ENCODE measurements at regions not wholly inside any gene's neighbourhood (a gene's known extent, or its start where the extent isn't known, plus 50 kb on each side); places are given as distances from the start of the nearest gene placed in this dataset.

DNA sequence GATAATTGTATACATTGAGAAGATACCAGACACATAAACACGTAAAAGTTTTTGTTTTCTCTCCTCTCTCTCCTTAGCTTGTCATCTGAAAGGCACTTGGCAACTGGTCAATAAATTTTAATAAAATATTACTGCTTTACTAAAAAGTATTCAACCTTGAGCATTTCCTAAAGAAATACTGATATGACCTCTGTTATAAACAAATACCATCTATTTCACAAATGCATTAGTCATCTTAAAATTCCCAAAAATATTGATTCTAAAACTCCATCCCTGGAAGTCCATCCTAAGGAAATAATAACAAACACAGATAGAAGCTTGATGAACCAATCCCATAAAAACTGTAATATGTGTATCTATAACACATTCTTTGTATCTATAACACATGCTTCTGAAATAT is 483.2 kb downstream of the TLR4 start:
- no peak for DNase-seq (ENCODE audit: low read depth in 3 of 3)

DNA sequence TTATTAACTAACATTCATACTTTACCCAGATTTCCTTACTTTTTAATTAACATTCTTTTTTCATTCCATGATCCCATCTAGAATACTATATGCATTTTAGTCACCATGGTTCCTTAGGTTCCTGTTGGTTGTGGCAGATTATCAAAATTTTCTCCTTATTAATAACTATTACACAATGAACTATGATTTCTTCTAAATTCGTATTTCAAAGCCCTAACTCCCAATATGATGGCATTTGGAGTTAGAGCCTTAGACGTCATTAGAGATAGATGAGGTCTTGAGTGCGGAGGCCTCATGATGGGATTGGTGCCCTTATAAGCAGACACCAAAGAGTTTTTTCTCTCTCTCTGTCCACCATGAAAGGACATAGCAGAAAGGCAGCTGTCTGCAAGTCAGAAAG is 485.4 kb downstream of the TLR4 start:
- no peak for DNase-seq (ENCODE audit: low read depth in 3 of 3)

DNA sequence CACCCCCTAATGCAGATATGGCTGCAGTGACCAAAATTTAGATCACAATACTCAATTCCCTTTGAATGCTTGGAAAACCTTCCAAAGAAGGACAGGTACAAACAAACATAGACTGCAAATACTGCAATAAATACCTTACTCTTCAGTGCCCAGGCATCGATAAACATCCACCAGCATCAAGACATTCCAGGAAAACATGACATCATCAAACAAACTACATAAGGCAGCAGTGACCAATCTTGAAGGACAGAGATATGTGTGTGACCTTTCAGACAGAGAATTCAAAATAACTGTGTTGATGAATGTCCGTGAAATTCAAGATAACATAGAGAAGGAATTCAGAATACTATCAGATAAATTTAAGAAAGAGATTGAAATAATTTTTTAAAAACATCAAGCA is 488.6 kb downstream of the TLR4 start:
- no peak for DNase-seq (ENCODE audit: low read depth in 3 of 3)

DNA sequence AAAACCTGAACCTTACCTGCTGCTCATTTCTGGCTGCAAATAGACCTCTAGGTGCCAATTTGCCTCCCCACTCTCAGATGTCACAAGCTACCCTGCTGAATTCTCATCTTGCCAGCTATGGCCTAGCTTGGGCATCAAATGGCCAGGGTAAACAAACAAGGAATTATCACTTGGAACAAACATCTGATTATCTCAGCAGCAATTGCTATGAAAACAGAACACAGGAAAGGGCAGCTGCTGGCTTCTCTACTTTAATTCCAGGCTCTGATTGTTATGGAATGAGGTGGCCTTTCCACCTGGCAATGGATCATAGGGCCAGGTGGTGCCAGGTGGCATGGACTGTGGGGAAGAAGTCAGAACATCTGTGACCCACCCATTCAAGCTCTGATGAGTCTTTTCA is 505.1 kb downstream of the TLR4 start:
- no peak for DNase-seq (ENCODE audit: low read depth in 3 of 3)

DNA sequence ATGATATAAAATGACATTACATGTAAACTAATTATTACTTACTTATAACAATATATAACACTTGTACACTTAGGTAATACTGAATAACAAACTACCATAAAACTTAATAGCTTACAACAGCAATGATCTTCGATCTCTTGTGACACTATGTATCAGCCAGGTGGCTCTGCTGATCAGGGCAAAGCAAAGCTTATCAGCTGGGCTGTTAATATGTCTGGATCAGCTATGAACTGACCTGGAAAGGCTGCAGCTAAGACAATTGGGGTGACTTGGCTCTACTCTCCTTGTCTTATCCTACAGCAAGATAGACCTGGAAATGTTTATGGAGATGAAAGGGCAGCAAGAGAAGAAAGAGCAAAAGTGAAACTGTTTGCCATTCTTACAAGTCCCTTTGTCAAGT is 511.3 kb downstream of the TLR4 start:
- no peak for DNase-seq (ENCODE audit: low read depth in 3 of 3)

DNA sequence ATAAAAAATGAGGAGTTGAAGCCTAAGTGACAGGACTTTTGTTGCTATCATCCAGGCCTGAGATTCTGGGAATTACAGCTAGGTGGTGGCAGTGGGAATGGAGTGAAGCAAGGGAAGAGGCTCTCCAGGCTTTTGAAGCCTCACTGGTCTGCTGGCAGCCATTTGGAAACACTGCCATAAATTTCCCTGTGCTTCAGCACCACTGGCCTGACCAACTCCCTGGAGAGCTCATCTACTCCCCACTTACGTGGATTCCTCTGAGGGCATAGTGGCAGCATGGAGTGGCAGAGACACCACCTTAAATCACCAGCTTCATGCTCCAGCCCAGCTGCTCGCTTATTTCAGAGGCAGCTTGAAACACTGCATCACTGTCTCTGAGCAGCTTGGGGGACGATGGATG is 518.2 kb downstream of the TLR4 start:
- no peak for DNase-seq (ENCODE audit: low read depth in 3 of 3)

DNA sequence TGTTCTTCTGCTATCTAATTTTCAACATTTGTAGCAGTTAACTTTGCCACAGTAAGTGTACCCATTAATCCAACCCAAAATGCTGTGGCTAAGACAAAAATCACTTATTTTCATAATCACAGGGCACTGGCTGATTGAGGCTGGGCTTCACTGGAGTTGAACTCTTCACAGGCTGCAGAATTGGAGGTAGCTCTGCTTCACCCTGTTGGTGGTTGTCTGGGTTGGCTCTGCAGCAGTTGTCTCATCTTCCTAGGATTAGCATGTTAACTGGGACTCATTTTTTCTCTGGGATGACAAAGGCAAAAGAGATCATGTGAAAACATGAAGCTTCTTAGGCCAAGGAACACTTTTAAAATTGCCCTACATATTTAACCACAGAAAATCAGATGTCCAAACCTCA is 518.9 kb downstream of the TLR4 start:
- no peak for DNase-seq (ENCODE audit: low read depth in 3 of 3)

DNA sequence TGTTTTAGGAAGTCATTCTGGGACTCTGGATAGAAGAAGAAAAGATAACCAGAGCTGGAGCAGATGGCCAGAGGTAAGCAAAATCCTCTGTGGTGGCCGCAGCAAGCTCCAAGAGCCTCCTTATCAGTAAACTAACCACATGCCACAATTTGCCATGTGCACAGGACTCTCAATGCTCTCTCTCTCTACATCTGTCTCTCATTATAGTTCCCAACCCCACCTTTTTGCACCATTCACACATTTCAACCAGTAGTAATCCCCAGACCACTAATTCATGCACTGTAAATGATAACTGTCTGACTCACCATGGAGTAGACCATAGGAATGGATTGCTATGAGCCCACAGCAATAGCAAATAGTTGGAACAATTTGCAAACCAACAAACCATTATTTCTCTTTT is 526.1 kb downstream of the TLR4 start:
- DNase-seq (ENCODE audit: low read depth in 3 of 3), result no peak

DNA sequence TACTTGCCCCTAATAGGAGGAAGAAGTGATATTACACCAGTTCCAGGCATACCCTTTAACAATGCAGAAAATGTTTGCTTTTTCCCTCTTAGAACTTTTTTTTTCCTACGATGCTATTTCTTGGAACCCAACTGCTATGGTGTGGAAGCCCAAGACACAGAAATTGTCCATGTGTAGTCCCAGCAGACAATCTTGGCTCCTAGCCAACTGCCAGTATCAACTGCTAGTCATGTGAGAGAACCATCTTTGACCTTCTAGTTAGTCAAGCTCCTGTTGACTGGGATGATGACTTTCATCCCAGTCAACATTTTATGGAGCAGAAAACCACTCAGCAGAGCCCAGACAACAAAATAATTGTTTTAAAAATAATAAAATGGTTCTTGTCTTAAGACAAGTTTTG is 532.4 kb downstream of the TLR4 start:
- no peak for DNase-seq (ENCODE audit: low read depth in 3 of 3)

DNA sequence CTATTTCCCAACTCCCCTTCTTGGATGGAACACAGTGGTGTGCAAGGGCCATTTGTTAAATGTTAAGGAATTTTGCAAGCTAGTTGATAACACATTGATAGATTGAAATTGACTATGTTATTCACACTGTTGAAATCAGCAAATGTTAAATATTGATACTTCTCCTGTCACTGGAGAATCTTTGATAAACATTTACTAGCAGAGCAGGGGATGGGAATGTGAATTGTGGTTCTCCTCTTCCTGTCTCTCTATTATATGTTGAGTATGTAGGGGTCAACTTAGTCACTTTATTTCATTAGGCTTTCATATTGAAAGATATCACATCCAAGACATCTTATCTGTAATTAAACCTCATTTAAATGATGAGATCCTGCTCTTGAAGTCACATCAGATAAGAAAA is 533.9 kb downstream of the TLR4 start:
- DNase-seq (ENCODE audit: low read depth in 3 of 3), result no peak

DNA sequence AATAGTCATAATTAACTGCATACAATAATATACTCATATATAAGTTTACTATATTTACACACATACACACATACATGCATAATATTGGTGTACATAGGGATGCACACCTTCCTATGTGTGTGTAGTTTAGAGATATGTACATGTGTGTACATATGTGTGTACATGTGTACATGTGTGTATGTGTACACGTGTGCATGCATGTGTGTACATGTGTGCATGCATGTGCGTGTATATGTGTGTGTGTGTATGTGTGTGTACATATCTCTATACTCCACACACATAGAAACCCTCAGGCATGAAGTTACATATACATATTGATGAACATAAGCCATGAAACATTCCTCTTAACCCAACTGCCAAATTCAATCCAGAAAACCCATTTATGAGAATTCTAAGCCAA is 547.8 kb downstream of the TLR4 start:
- no peak for DNase-seq (ENCODE audit: low read depth in 3 of 3)

DNA sequence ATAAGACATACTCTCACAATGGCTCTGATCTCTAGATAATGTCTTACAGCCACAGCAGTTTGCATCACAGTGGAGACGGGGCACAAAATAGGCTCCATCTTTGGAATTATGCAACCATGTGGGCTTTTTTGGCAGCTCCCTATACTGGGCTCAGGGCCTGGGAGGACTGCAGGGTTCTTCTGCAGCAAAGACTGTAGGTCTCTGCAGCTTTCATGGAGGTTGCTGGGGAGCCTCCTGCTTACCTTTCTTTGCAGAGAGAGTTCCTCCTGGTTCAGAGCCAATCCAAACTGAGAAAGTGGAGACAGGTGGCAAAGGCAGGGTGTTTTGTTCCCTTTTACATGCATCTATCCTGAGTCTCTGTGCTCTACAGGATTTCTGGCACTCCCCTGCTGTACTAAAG is 558.0 kb downstream of the TLR4 start:
- DNase-seq (ENCODE audit: low read depth in 3 of 3), result no peak

DNA sequence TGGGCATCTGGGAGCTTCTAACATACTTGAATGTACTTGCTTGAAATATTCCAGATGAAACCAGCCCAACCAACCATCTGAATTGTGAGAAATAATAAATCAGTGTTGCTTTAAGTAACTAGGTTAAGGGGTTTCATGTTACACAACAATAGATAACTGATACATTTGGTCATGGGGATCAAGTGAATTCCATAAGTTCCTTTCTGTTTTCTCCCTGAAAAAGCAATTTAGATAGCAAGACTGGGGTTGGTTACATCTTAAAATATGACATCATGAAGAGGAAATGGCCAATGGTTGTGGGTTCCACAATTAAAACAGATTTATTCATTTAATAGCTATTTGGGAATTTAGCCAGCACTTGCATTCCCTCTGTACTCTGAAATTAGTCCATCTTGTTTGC is 559.7 kb downstream of the TLR4 start:
- no peak for DNase-seq (ENCODE audit: low read depth in 3 of 3)

DNA sequence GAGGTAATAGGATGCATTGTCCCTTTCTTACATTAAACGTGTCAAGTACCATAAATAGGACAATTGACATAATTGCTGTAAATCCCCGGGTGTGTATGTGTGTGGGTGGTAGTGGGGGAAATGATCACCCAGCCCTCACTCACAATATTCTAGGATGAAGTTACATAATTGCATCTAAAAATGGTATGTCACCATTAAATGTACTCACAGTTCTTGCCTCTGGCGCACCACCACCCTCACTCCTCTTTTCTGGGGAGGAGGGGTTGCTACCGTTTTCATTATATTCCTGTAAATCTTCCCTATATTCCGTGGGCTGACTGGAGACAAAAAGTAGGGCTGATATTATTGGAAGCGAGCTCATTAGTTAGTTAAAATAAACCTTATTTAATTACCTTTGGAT is 563.8 kb downstream of the TLR4 start:
- no peak for DNase-seq (ENCODE audit: low read depth in 3 of 3)

DNA sequence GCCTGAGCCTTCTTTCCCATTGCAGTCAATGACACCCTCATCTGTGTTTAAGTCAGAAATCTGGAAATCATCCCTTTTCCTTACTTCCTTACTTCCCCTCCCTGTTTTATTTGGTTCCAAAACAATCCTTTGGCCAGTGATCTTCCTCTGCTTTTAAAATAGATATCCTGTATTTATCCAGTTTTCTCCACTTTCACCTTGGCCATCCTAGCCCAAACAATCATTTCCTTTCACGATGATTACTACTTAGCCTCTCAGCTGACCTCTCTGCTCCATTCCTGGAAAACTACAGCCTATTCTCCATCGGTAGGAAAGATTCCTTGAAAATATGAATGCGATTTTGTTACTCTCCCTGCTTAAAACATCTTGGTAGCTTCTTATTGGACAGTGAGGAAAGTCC is 565.4 kb downstream of the TLR4 start:
- no peak for DNase-seq (ENCODE audit: low read depth in 3 of 3)

DNA sequence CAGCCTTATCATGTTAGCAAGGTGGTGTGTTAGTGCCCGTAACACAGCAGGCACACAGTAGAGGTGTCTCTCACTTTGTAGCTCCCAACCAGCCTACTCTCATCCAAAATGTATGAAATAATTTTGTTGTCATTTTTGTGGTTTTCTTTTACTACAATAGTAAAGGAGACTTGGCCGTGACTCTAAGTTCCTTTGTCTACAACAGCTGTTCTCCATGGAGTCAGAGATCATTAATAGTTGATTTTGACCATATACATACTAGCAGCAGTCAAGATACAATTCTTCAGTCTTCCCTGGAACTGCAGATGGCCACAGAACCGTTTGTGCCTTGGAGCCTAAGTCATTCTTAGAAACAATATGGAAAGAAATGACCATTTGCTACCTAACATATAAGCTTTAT is 567.1 kb downstream of the TLR4 start:
- no peak for DNase-seq (ENCODE audit: low read depth in 3 of 3)

DNA sequence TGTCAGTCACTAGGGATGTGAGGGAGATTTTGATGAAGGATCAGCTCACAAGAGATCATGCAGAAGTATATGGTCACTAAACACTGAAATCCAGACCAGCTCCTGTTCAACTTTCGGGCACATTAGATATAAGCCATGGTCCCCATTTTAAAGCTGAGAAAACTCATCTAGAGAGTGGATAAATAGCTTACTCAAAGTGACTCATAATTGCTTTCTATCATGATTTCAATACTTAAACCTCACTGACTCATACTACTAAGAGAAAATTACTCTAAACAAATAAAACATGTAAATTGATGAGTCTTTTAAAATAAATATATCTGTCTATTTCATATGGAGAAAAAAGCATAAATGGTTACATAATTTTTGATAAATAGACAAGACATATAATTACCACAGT is 567.7 kb downstream of the TLR4 start:
- no peak for DNase-seq (ENCODE audit: low read depth in 3 of 3)

DNA sequence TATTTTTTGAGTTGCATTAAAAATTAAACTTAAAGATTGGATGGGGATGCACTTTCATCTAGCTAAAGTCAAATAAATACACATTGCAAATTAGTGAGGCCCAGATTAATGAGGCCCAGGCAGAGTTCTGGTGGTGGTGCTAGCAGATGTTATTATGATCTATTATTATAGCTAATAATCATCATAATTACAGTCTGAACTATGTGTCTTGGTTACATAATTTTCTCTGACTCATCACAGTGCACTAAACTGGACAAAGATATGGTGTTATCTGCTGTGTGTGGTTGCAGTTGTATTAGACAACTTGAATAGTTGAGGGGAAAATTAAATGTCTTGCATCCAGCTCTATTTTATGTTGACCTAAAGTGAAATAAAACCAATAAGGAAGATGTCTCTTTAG is 568.8 kb downstream of the TLR4 start:
- DNase-seq (ENCODE audit: low read depth in 3 of 3), result no peak

DNA sequence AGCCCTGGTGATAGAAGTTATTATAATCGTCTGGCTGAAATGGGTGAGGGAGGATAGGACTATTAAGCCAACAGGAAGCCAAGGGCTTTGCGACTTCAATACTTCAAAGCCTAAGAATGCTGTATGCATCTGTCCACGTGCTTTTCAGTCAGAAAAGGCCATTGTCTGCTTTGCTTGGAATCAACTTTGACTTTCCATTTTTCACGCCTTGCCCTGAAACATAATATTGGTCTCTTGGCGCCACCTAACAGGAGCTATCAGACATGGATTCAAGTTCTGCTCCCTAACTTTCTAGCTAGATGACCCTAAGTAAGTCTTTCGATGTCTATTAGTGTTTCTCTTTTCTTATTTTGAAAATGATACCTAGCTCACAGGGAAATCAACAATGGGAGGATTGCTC is 572.6 kb downstream of the TLR4 start:
- DNase-seq (ENCODE audit: low read depth in 3 of 3), result no peak

DNA sequence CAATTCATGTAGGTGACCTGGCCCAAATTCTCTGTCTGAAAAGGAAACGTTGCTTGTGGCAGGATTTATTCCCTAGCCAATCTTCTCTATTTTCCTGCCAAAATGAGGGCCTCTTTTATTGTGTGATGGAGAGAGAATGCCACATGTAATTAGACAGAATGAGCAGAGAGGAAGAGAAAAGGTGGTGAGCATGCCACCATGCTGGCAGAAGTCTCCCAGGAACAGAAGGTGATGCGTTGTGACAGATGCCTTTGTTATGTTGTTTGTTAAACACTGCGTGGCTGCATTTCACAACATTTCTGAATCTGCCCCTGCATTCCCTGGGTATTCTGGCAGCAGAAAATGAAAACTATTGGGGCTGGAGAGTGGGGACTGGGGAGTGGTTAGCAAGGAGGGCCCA is 577.6 kb downstream of the TLR4 start:
- DNase-seq (ENCODE audit: low read depth in 3 of 3), result no peak

DNA sequence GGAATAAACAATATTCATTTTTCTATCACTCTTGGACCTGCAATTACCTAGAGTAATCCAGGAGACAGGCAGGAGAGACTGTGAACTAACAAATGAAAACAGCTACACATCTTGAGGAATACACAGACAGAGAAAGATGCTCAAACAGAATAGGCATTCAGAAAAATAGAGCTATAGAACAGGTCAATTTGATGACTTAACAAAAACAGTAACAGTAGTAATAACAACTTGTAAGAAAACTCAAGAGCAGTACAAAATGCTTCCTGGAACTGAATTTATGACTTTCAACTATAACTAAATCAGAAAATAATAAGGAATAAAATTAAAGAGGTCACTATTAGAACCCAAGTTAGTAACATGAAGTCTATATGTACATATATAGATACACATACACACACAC is 579.3 kb downstream of the TLR4 start:
- DNase-seq (ENCODE audit: low read depth in 3 of 3), result no peak

DNA sequence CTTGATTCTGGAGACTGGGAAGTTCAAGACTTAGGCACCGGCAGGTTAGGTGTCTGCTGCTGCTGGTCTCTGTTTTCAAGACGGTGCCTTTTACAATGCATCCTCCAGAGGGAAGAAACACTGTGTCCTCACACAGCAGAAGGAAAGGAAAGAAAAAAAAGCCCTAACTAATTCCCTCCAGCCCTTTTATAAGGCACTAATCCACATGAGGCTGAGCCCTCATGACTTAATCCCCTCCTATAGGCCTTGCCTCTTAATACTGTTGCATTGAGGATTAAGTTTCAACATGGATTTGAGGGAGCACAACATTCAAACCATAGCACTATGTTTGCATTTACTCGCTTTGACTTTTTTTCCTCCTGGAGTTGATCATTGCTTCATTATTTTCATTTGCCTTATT is 585.9 kb downstream of the TLR4 start:
- no peak for DNase-seq (ENCODE audit: low read depth in 3 of 3)

DNA sequence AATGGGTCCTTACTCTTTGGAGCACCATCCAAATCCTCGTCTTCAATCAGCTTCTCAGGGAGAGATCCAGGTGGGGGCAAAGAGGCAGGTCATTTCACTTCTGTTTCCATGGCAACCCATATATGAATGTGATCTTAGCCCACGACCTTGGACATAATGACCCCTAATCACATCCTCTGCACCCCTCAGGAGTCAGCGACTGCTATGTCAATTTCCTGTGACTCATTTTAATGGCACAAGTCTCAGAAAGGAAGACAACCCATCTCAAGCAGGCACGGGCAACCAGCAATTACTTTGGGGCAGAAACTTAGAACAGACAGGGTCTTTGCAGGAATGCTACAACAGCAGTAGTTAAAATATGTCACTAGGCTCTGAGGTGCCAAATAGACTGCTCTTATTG is 591.2 kb downstream of the TLR4 start:
- no peak for DNase-seq (ENCODE audit: low read depth in 3 of 3)

DNA sequence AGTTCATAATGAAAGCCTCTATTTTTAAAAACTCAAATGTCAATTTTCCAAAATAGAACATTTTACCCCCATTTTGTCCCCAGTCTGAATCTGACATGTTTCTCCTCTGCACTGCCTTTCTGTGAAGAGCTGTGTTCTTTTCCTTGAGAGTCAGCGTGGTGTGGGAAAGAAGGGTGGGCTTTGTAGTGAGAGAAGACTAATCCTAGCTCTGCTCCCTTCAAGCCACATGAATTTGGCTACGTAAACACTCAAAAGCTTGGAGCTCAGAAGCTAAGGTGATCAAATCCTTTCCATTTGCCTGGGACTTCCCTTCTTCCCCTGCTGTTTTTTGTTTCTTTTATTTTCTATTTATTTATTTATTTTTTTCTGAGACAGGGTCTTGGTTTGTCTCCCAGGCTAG is 598.5 kb downstream of the TLR4 start:
- no peak for DNase-seq (ENCODE audit: low read depth in 3 of 3)

DNA sequence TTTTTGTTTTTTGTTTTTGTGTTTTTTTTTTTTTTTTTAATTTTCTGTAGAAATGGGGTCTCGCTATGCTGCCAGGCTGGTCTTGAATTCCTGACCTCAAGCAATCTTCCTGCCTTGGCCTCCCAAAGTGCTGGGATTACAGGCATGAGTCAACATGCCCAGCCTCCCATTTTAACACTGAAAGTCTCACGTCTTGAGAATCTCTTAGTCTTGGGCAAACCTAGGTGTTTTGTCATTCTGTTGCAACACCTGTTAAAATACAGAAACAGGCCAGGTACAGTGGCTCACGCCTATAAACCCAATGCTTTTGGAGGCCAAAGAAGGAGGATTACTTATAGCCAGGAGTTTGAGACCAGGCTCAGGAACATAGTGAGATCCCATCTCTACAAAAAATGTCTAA is 599.0 kb downstream of the TLR4 start:
- DNase-seq (ENCODE audit: low read depth in 3 of 3), result no peak
